ENCODE measurements at regions not wholly inside any gene's neighbourhood (a gene's known extent, or its start where the extent isn't known, plus 50 kb on each side); places are given as distances from the start of the nearest gene placed in this dataset.

GRCh38 chr20:40634891-40635290, 54.1 kb downstream of the MAFB start:
- DNase-seq (ENCODE audit: low read depth): no peak
- H3K4me3 ChIP-seq (ENCODE audit: control insufficient read depth, low read depth, low read length): no peak overlapping the region
- TF ChIP-seq CTCF (conservative IDR thresholded peaks at IDR 0.05; ENCODE audit: control insufficient read depth, insufficient read depth, low read depth, low read length): no peak

GRCh38 chr20:40633123-40633850, 55.7 kb downstream of the MAFB start:
- no peak for DNase-seq (ENCODE audit: low read depth)
- no peak overlapping the region for H3K4me3 ChIP-seq (ENCODE audit: control insufficient read depth, low read depth, low read length)
- no peak for TF ChIP-seq CTCF (conservative IDR thresholded peaks at IDR 0.05; ENCODE audit: control insufficient read depth, insufficient read depth, low read depth, low read length)

- H3K4me3 ChIP-seq (ENCODE audit: control insufficient read depth, low read depth, low read length): no peak overlapping the region
- DNase-seq (ENCODE audit: low read depth): no peak
- TF ChIP-seq CTCF (conservative IDR thresholded peaks at IDR 0.05; ENCODE audit: control insufficient read depth, insufficient read depth, low read depth, low read length): no peak
These were observed 56.6 kb downstream of the MAFB start for GRCh38 chr20:40632346-40632976.

GRCh38 chr20:40631119-40631631, 57.9 kb downstream of the MAFB start:
- H3K4me3 ChIP-seq (ENCODE audit: control insufficient read depth, low read depth, low read length): no peak overlapping the region
- TF ChIP-seq CTCF (conservative IDR thresholded peaks at IDR 0.05; ENCODE audit: control insufficient read depth, insufficient read depth, low read depth, low read length): no peak
- no peak for DNase-seq (ENCODE audit: low read depth)

GRCh38 chr20:40630713-40631112, 58.3 kb downstream of the MAFB start:
- no peak for DNase-seq (ENCODE audit: low read depth)
- TF ChIP-seq CTCF (conservative IDR thresholded peaks at IDR 0.05; ENCODE audit: control insufficient read depth, insufficient read depth, low read depth, low read length): no peak
- H3K4me3 ChIP-seq (ENCODE audit: control insufficient read depth, low read depth, low read length): no peak overlapping the region

GRCh38 chr20:40630099-40630498, 58.9 kb downstream of the MAFB start:
- TF ChIP-seq CTCF (conservative IDR thresholded peaks at IDR 0.05; ENCODE audit: control insufficient read depth, insufficient read depth, low read depth, low read length): no peak
- DNase-seq (ENCODE audit: low read depth): no peak
- no peak overlapping the region for H3K4me3 ChIP-seq (ENCODE audit: control insufficient read depth, low read depth, low read length)
